SH-SY5Y (cell line): ENCODE measurements at regions not wholly inside any gene's neighbourhood (a gene's known extent, or its start where the extent isn't known, plus 50 kb on each side); places are given as distances from the start of the nearest gene placed in this dataset.

Experiments used
- GATA2 ChIP-seq: IDR thresholded peaks from 2 replicates; pipeline ENCODE4 v1.6.1; 2011; ENCODE audit warnings: mild to moderate bottlenecking, low read depth, low read length
- GATA3 ChIP-seq: IDR thresholded peaks from 2 replicates; pipeline ENCODE4 v1.6.1; 2011; ENCODE audit warnings: low read depth, mild to moderate bottlenecking, low read length, moderate library complexity

DNA sequence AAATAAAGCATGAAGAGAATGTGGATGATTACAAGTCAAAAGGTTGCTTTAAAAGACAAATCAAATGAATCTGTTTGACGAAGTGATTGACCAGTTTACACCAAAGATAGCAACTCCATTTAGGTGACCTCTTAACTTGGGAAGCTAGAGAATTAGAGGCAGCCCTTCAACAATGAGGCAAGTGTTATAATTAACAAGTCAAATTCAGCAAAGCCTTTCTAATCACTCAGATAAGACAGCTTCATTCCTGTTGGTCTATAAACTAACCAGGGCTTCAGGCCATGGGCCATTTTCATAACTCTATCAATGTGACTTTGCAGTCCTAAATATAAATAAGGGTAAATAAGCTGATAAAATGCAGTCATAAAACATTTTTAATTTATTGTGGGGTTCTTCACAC, 712.2 kb upstream of the SEMA6A start:
- no peak for TF ChIP-seq GATA2
- TF ChIP-seq GATA3, result no peak
